NB4 (cell line): ENCODE measurements at regions not wholly inside any gene's neighbourhood (a gene's known extent, or its start where the extent isn't known, plus 50 kb on each side); places are given as distances from the start of the nearest gene placed in this dataset.

Source experiments
- DNase-seq: peaks from one replicate; pipeline ENCODE4 v3.0.0; 2010; ENCODE audit warnings: low read depth
- H3K4me3 ChIP-seq: one replicate; pipeline ENCODE4 v1.5.1; 2011; ENCODE audit warnings: mild to moderate bottlenecking, low read depth, low read length, moderate library complexity
- CTCF ChIP-seq: IDR thresholded peaks from one replicate; pipeline ENCODE4 v1.5.1; 2012; ENCODE audit warnings: low read depth, low read length
- MYC ChIP-seq: IDR thresholded peaks from 2 replicates; pipeline ENCODE4 v1.6.1; 2011; ENCODE audit warnings: low read depth, low read length
- POLR2A ChIP-seq: IDR thresholded peaks from 2 replicates; pipeline ENCODE4 v1.6.1; 2011; ENCODE audit warnings: mild to moderate bottlenecking; ENCODE audit not compliant: insufficient read length; ENCODE audit errors: extremely low read depth
- TF ChIP-seq, protein P1 (sequence below): IDR thresholded peaks from 2 replicates; pipeline ENCODE4 v1.6.1; 2011; ENCODE audit warnings: low read depth, low read length

GRCh38 chr1:73914951-73915350 lies 283.0 kb downstream of the LRRIQ3 start:
- no peak overlapping the region for H3K4me3 ChIP-seq
- TF ChIP-seq, protein P1, sequence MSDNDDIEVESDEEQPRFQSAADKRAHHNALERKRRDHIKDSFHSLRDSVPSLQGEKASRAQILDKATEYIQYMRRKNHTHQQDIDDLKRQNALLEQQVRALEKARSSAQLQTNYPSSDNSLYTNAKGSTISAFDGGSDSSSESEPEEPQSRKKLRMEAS = no peak
- TF ChIP-seq CTCF (no peak), MYC (no peak), POLR2A (no peak)
- no peak for DNase-seq

GRCh38 chr1:73913025-73913424 lies 285.0 kb downstream of the LRRIQ3 start:
- TF ChIP-seq, protein P1 = no peak
- TF ChIP-seq CTCF (no peak), MYC (no peak), POLR2A (no peak)
- H3K4me3 ChIP-seq = no peak overlapping the region
- no peak for DNase-seq

GRCh38 chr1:73911849-73912248 lies 286.1 kb downstream of the LRRIQ3 start:
- TF ChIP-seq MYC (no peak), POLR2A (no peak), CTCF (no peak)
- TF ChIP-seq, protein P1 = no peak
- H3K4me3 ChIP-seq = no peak overlapping the region
- DNase-seq = no peak

DNA sequence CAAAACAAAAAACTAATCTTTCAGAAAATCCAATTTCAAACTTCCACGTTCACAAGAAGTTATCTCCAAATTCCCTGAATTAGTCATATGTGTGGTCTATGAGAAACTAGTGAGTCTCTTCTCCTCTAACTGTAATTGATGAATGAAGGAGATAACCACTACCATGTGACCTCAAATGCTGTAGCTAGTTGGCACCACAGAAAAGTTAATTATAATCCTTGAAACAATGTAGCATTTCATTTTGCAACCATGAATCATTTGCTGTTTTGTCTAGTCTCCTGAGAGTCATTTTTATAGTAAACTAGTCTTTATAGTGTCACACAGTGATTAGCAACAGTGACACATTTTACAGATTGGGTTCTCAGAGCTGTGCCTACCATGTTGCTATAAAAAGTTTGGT lies 287.5 kb downstream of the LRRIQ3 start:
- no peak for DNase-seq
- H3K4me3 ChIP-seq = no peak overlapping the region
- TF ChIP-seq, protein P1 = no peak
- TF ChIP-seq MYC = no peak
- no peak for TF ChIP-seq CTCF
- no peak for TF ChIP-seq POLR2A

DNA sequence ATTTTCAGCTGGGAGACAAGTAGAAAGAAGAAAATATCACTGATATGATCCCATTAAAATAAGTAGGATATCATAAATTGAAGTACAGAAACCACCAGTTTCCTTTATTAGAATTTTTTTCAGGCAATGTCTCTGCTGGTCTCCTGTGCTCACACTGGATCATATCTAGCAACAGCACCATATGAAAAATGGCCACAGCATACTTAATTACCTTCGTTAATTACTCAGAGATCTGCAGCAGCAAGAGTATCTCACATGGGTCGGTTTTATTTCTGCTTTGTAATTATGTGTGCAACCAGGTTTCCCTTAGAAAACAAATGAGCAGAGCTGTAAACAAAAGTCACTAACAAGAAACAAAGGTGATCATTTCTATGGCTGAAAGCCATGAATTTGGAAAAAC lies 287.9 kb downstream of the LRRIQ3 start:
- TF ChIP-seq MYC (no peak), POLR2A (no peak), CTCF (no peak)
- TF ChIP-seq, protein P1 = no peak
- no peak overlapping the region for H3K4me3 ChIP-seq
- no peak for DNase-seq

- no peak for TF ChIP-seq POLR2A
- TF ChIP-seq, protein P1 = no peak
- TF ChIP-seq CTCF = no peak
- no peak for TF ChIP-seq MYC
- H3K4me3 ChIP-seq = no peak overlapping the region
- DNase-seq = no peak
These were observed 288.9 kb downstream of the LRRIQ3 start for GRCh38 chr1:73909043-73909562.
